Stomach (tissue), 8 donors: ENCODE measurements at regions not wholly inside any gene's neighbourhood (a gene's known extent, or its start where the extent isn't known, plus 50 kb on each side); places are given as distances from the start of the nearest gene placed in this dataset.
A peak's percentile ranks its signal among the peaks of the same experiment; 100 is the strongest.
"Not testable (repeated sequence)": the region's sequence is repeated elsewhere in the genome, so short reads cannot be mapped to it uniquely, and the experiment has no call there.

ENCODE experiments used
- DNase-seq, 2 donors: peaks; one replicate each; pipeline versions ENCODE4 v3.0.0 to v3.0.0-alpha.2; 2013 to 2019
- H3K27ac ChIP-seq, 5 donors: fragments of 200-600 bp in 4 of 5; sonication (generic) in 4 of 5; one replicate each; pipeline ENCODE4 v1.5.1; 2013 to 2019; ENCODE audit warnings: mild to moderate bottlenecking in 1 of 5, moderate library complexity in 1 of 5
- H3K27me3 ChIP-seq, 3 donors: fragments of 200-600 bp; sonication (generic); one replicate each; pipeline ENCODE4 v1.5.1; 2017 to 2019; ENCODE audit warnings: mixed run types in 1 of 3
- H3K36me3 ChIP-seq, 4 donors: fragments of 200-600 bp; sonication (generic); 1 replicate in 3 of 4; 2 replicates in 1 of 4; pipeline ENCODE4 v1.5.1; 2016 to 2019
- H3K4me1 ChIP-seq, 4 donors: fragments of 200-600 bp; sonication (generic); one replicate each; pipeline ENCODE4 v1.5.1; 2016 to 2019
- H3K4me3 ChIP-seq, 4 donors: fragments of 200-600 bp; sonication (generic) in 3 of 4; one replicate each; pipeline ENCODE4 v1.5.1; 2016 to 2019; ENCODE audit warnings: mild to moderate bottlenecking in 1 of 4
- H3K9me3 ChIP-seq, 4 donors: fragments of 200-600 bp; sonication (generic); one replicate each; pipeline ENCODE4 v1.5.1; 2016 to 2019
- EP300 ChIP-seq: sonication (generic); formaldehyde crosslinking; IDR thresholded peaks from one replicate; pipeline ENCODE4 v1.6.1; 2017; ENCODE audit warnings: antibody characterized with exemption
- POLR2A ChIP-seq, 4 donors: fragments of 450-650 bp; IDR thresholded peaks; one replicate each; pipeline ENCODE4 v1.6.1; 2016; ENCODE audit warnings: antibody characterized with exemption in 4 of 4, control low read depth in 2 of 4, mild to moderate bottlenecking in 1 of 4, moderate library complexity in 1 of 4
- POLR2AphosphoS5 ChIP-seq, 3 donors: sonication (generic); formaldehyde crosslinking; IDR thresholded peaks; one replicate each; pipeline ENCODE4 v1.6.1; 2016; ENCODE audit warnings: antibody characterized with exemption in 3 of 3
- whole genome bisulfite sequencing, 5 donors: extraction: QIAGEN DNeasy Blood & Tissue Kit in 3 of 5; methylation state at CpG; one replicate each; pipeline versions ENCODE4 v1.1.5 to v1.1.7; 2013 to 2018; 5-methylcytosine and 5-hydroxymethylcytosine counted together
- intact Hi-C: fragments of 100-400 bp; cut with DNase I; formaldehyde crosslinking; loops from one replicate; pipeline ENCODE4 v1.15.1; 2023; ENCODE audit warnings: low total_unique reads
- TF ChIP-seq, protein P1 (sequence below), 7 experiments: fragments of 450-650 bp in 4 of 7; fragments of 200-600 bp in 3 of 7; sonication (generic) in 3 of 7; IDR thresholded peaks; one replicate each; pipeline ENCODE4 v1.5.1; 2016 to 2019; ENCODE audit warnings: antibody characterized with exemption in 7 of 7, control low read depth in 2 of 7, mild to moderate bottlenecking in 1 of 7
- donor health status: healthy with polysubstance abuse.
- donor health status: Bipolar disorder and iron deficiency.
- donor health status: healthy.

DNA sequence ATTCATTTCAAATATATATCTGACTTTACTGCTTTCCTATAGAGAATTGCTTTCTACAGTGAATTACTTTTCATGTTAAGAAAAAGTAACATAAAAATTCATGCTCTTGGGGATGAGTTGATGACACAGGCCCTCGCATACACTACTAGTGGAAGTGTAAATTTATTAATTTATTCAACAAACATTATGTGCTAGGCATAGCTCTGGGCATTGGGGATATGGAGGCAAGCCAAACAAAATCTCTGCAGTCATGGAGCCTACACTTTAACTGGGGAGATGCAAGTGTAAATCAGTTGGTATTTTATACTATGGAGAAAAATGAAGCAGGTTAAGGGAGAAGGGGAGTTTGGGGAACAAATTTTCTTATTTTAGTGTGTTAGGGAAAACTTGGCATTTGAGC is 340.7 kb downstream of the RAP2B start:
- no peak overlapping the region for H3K4me3 ChIP-seq
- H3K4me1 ChIP-seq = no peaks in the 10 kb centered on the region
- no peak for DNase-seq
- WGBS, 5 donors = 71 to 90% (median 78%) methylated on average over 1 of the region's 1 CpG
- intact Hi-C loops = no loop called here
- TF ChIP-seq POLR2AphosphoS5 (IDR thresholded peaks at IDR 0.05) (no peak), POLR2A (IDR thresholded peaks at IDR 0.05) (no peak), EP300 (no peak)
- TF ChIP-seq, protein P1, sequence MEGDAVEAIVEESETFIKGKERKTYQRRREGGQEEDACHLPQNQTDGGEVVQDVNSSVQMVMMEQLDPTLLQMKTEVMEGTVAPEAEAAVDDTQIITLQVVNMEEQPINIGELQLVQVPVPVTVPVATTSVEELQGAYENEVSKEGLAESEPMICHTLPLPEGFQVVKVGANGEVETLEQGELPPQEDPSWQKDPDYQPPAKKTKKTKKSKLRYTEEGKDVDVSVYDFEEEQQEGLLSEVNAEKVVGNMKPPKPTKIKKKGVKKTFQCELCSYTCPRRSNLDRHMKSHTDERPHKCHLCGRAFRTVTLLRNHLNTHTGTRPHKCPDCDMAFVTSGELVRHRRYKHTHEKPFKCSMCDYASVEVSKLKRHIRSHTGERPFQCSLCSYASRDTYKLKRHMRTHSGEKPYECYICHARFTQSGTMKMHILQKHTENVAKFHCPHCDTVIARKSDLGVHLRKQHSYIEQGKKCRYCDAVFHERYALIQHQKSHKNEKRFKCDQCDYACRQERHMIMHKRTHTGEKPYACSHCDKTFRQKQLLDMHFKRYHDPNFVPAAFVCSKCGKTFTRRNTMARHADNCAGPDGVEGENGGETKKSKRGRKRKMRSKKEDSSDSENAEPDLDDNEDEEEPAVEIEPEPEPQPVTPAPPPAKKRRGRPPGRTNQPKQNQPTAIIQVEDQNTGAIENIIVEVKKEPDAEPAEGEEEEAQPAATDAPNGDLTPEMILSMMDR (IDR thresholded peaks at IDR 0.05) = no peak
- H3K36me3 ChIP-seq = no peaks in the 10 kb centered on the region
- no peaks in the 10 kb centered on the region for H3K27me3 ChIP-seq
- H3K9me3 ChIP-seq = no peaks in the 10 kb centered on the region
- no peak overlapping the region for H3K27ac ChIP-seq

DNA sequence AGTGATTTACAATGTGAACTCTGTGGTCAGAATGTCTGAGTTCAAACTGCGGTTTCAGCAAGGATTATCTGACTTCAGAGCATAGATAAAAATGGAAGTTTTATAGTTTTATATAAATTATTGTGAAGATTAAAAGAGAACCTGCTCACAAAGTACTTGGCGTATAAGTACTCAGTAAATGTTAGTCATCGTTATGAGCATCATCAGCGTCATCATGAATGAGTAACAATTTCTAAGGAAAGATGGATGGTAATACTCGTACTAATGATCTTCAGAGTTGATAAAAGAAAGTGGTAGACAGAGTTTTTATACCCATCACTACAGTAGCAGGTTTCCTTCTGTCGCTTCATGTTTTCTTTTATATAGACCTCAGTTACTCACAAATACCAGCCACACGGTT is 341.8 kb downstream of the RAP2B start:
- no peaks in the 10 kb centered on the region for H3K4me1 ChIP-seq
- no peak overlapping the region for H3K4me3 ChIP-seq
- no peak overlapping the region for H3K27ac ChIP-seq
- 87 to 90% (median 89%) methylated on average over 7 of the region's 7 CpGs for WGBS, 5 donors
- intact Hi-C loops = no loop called here
- TF ChIP-seq, protein P1 (IDR thresholded peaks at IDR 0.05) = no peak
- no peak for TF ChIP-seq EP300
- TF ChIP-seq POLR2A (IDR thresholded peaks at IDR 0.05) = no peak
- no peaks in the 10 kb centered on the region for H3K27me3 ChIP-seq
- H3K9me3 ChIP-seq = no peaks in the 10 kb centered on the region
- H3K36me3 ChIP-seq = no peaks in the 10 kb centered on the region
- no peak for DNase-seq

GRCh38 chr3:153506205-153506604 is 344.2 kb downstream of the RAP2B start:
- WGBS, 5 donors = 81 to 97% (median 92%) methylated on average over 8 to 10 of the region's 13 CpGs
- H3K9me3 ChIP-seq, H3K4me1 ChIP-seq, DNase-seq, H3K36me3 ChIP-seq, H3K27me3 ChIP-seq, intact Hi-C loops, H3K4me3 ChIP-seq, H3K27ac ChIP-seq: not testable (repeated sequence)

DNA sequence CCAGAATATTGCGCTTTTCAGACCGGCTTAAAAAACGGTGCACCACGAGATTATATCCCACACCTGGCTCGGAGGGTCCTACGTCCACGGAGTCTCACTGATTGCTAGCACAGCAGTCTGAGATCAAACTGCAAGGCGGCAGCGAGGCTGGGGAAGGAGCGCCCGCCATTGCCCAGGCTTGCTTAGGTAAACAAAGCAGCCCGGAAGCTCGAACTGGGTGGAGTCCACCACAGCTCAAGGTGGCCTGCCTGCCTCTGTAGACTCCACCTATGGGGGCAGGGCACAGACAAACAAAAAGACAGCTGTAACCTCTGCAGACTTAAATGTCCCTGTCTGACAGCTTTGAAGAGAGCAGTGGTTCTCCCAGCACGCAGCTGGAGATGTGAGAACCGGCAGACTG is 344.7 kb downstream of the RAP2B start:
- H3K27me3 ChIP-seq, H3K36me3 ChIP-seq, H3K4me3 ChIP-seq, DNase-seq, H3K27ac ChIP-seq, intact Hi-C loops, H3K9me3 ChIP-seq, H3K4me1 ChIP-seq: not testable (repeated sequence)
- WGBS, 5 donors = 64 to 82% (median 79%) methylated on average over 10 to 13 of the region's 15 CpGs

DNA sequence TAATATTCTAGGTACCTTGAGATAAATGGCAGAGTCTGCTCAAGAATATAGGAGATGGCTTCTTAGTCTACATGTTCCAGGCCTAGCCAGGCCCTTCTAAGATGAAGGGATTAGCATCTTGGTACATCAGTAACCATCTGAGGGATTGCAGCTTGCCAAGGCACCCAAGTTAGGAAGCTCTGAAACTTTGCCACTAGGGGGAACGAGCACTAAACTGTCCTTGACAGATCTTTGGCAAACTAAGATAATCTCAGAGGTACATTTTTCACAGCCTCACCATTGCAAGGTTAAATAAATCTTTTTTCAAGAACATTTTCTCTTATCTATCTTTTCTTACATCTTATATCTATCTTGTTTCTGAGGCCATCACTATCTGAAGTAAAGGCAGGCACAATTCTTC is 351.2 kb downstream of the RAP2B start:
- H3K9me3 ChIP-seq = peaks cover 0 to 8% (median 2%) of the 10 kb centered on the region in 4 donors
- TF ChIP-seq POLR2AphosphoS5 (IDR thresholded peaks at IDR 0.05) = no peak
- no peak for TF ChIP-seq POLR2A (IDR thresholded peaks at IDR 0.05)
- TF ChIP-seq, protein P1 (IDR thresholded peaks at IDR 0.05) = no peak
- no peak for TF ChIP-seq EP300
- H3K4me1 ChIP-seq = no peaks in the 10 kb centered on the region
- no peaks in the 10 kb centered on the region for H3K27me3 ChIP-seq
- WGBS, 5 donors = 6 to 38% (median 22%) methylated on average over 1 of the region's 1 CpG
- no peaks in the 10 kb centered on the region for H3K36me3 ChIP-seq
- no peak overlapping the region for H3K27ac ChIP-seq
- intact Hi-C loops = no loop called here
- no peak overlapping the region for H3K4me3 ChIP-seq
- peak in 1 of 2 donors; percentile 5 for DNase-seq

DNA sequence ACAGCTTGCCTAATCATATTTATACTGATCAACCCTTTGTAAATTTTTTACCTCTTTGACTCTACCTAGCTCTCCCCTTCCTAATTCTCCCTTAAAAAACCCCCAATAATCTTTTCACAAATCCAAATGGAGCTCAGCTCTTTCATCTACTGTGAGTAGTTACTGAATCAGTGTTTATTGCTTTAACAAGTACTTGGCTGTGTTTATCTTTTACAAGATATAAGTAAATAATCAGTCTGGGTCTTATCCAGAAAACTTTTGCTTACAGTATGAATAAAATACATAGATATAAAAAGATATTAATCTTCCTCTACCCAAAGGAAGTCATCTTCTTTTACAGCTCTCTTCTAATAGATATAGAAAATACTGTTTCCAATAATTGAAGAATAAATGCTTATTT is 366.4 kb downstream of the RAP2B start:
- Histone ChIP-seq H3K4me3 (no peak overlapping the region), H3K36me3 (no peaks in the 10 kb centered on the region), H3K27ac (no peak overlapping the region), H3K4me1 (no peaks in the 10 kb centered on the region), H3K9me3 (peaks cover 0 to 15% (median 3%) of the 10 kb centered on the region in 4 donors), H3K27me3 (no peaks in the 10 kb centered on the region)
- TF ChIP-seq POLR2AphosphoS5 (IDR thresholded peaks at IDR 0.05) (no peak), POLR2A (IDR thresholded peaks at IDR 0.05) (no peak), EP300 (no peak)
- TF ChIP-seq, protein P1 (IDR thresholded peaks at IDR 0.05) = no peak
- no peak for DNase-seq
- intact Hi-C loops = no loop called here
